Activated T-cell treated with anti-CD3 and anti-CD28 coated beads, Interleukin-2, amount 50 U/mL, for 24 hours (primary cell): ENCODE measurements at regions not wholly inside any gene's neighbourhood (a gene's known extent, or its start where the extent isn't known, plus 50 kb on each side); places are given as distances from the start of the nearest gene placed in this dataset.

Experiments
- DNase-seq: peaks from one replicate; pipeline ENCODE4 v3.0.0-alpha.2; 2020
- H3K27ac Mint-ChIP-seq: 2 replicates; pipeline ENCODE4 v1.8.0; 2020; ENCODE audit warnings: mild to moderate bottlenecking, mixed read lengths
- H3K27me3 Mint-ChIP-seq: 2 replicates; pipeline ENCODE4 v1.8.0; 2020; ENCODE audit warnings: mixed read lengths
- H3K36me3 Mint-ChIP-seq: 2 replicates; pipeline ENCODE4 v1.8.0; 2020; ENCODE audit warnings: low read depth, mixed read lengths
- H3K4me1 Mint-ChIP-seq: 2 replicates; pipeline ENCODE4 v1.8.0; 2020; ENCODE audit warnings: low read depth, mixed read lengths
- H3K4me3 Mint-ChIP-seq: 2 replicates; pipeline ENCODE4 v1.8.0; 2020; ENCODE audit warnings: mild to moderate bottlenecking, moderate library complexity, mixed read lengths
- H3K9me3 Mint-ChIP-seq: 2 replicates; pipeline ENCODE4 v1.8.0; 2020; ENCODE audit warnings: mixed read lengths

DNA sequence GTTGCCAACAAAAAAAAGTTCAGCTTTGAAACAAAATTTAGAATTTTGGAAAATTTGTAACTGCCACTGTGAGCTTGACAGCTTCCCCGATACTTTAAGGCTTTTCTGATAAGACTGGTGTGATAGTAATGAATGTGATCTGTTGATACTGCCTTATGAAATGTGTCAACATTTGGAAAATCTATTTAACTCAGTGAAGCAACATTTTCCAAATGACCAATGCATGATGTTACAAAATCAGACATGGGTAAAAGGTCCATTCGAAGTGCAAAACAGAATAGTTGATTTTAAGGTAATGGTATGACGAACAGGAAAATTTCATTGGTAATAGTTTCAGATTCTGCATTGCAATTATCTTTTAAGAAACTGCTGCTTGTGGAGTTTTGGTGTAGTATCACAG lies 175.4 kb downstream of the SEM1 start:
- no peaks in the 10 kb centered on the region for H3K4me1 Mint-ChIP-seq
- peaks cover 12% of the 10 kb centered on the region for H3K27me3 Mint-ChIP-seq
- H3K27ac Mint-ChIP-seq, result no peak overlapping the region
- H3K9me3 Mint-ChIP-seq, result no peaks in the 10 kb centered on the region
- no peaks in the 10 kb centered on the region for H3K36me3 Mint-ChIP-seq
- no peak overlapping the region for H3K4me3 Mint-ChIP-seq
- no peak for DNase-seq

DNA sequence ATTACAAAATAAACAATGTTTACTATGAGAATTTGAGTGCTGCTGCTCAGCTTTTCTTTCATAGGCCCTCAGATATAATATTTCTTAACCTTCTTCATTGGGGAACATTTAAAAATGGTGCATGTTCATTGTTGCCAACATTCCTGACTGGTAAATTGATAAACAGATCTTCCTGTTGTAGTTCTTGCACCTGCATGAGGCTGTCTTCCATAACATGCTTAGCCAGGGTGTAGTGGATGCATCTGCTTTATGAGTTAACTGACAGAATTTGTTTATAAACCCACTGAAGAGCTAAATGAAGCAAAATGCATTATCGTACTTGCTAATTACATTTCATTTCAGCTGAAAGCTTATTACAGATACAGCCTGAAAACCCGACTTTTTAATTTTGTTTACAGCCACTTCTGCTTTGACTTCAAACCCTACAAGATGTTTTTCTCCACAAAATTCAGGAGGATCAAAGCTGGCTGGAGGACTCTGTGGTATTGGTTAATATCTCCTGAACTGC lies 177.2 kb downstream of the SEM1 start:
- no peaks in the 10 kb centered on the region for H3K36me3 Mint-ChIP-seq
- DNase-seq, result no peak
- H3K27ac Mint-ChIP-seq, result no peak overlapping the region
- H3K4me3 Mint-ChIP-seq, result no peak overlapping the region
- peaks cover 15% of the 10 kb centered on the region for H3K27me3 Mint-ChIP-seq
- H3K9me3 Mint-ChIP-seq, result no peaks in the 10 kb centered on the region
- no peaks in the 10 kb centered on the region for H3K4me1 Mint-ChIP-seq

DNA sequence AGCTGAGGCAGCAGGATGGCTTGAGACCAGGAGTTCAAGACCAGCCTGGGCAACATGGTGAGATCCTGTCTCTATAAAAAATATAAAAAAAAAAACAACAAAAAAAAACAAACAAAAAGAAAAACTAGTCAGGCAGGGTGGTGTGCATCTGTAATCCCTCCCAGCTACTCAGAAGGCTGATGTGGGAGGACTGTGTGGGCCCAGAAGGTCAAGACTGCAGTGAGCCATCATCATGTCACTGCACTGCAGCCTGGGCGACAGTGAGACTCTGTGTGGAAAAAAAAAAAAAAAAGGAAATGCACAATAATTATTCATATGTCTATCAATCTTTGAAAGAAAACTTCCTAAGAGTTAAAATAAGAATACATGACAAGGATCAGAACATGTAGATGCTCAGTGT lies 178.3 kb downstream of the SEM1 start:
- Mint-ChIP-seq H3K27ac (no peak overlapping the region), H3K27me3 (peaks cover 18% of the 10 kb centered on the region)

DNA sequence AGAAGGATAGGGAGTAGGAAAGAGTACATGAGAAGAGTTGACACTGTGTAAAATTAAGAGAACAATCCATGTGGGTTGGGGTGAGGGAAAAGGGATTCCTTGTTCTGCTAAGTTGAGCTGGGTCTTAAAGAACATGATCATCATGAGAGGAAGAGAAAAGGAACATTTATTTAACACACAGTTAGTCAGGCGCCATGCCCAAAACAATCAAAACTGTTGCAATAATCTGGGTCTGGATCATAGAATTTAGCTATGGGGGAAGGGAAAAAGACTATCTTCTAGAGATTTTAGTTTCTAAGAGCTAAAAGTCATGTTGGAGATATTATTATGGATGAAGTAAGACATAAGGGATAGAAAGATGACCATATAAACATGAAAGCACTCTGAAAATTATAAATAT lies 178.9 kb downstream of the SEM1 start:
- H3K4me1 Mint-ChIP-seq, result no peaks in the 10 kb centered on the region
- H3K9me3 Mint-ChIP-seq, result no peaks in the 10 kb centered on the region
- H3K4me3 Mint-ChIP-seq, result no peak overlapping the region
- H3K27me3 Mint-ChIP-seq, result peaks cover 18% of the 10 kb centered on the region
- H3K36me3 Mint-ChIP-seq, result no peaks in the 10 kb centered on the region
- no peak for DNase-seq
- H3K27ac Mint-ChIP-seq, result no peak overlapping the region

More for the DNA sequence above, 178.3 kb downstream of the SEM1 start:
- Mint-ChIP-seq H3K4me1 (no peaks in the 10 kb centered on the region), H3K4me3 (no peak overlapping the region), H3K36me3 (no peaks in the 10 kb centered on the region), H3K9me3 (no peaks in the 10 kb centered on the region)
- DNase-seq, result no peak

DNA sequence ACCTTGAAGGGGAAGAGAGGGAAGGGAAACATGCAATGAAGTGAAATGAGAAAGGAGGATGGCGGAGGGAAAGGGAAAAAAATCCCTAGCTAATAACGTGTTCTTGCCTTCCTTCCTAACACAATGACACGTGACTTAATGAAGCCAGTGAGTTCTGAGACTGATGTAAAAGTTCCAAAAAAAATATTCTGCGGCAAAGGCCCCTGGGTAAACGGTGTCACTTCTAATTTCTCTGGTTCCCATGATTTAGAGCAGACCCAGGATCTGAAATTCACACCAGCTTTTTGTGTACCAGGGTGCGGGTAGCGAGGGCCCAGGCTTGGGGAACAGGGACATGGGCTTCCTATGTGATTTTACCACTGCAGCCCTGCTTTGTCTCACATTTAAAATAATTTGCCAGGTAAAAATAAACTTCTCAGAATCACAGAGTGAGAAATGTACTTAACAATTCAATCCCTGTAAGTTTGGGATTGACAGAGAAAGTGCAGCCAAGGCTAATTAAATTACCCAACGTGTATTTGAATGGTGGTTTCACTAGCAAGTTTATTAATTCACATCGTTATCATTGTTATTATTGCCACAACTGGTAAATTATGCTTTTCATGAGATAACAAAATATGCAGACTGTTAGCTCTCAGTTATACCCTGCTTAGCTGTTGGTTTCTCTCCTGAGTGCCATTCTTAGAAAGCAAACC lies 182.4 kb downstream of the SEM1 start:
- Mint-ChIP-seq H3K4me1 (peaks cover 2% of the 10 kb centered on the region), H3K4me3 (no peak overlapping the region), H3K27me3 (peaks cover 27% of the 10 kb centered on the region), H3K9me3 (no peaks in the 10 kb centered on the region), H3K36me3 (no peaks in the 10 kb centered on the region), H3K27ac (no peak overlapping the region)
- no peak for DNase-seq

DNA sequence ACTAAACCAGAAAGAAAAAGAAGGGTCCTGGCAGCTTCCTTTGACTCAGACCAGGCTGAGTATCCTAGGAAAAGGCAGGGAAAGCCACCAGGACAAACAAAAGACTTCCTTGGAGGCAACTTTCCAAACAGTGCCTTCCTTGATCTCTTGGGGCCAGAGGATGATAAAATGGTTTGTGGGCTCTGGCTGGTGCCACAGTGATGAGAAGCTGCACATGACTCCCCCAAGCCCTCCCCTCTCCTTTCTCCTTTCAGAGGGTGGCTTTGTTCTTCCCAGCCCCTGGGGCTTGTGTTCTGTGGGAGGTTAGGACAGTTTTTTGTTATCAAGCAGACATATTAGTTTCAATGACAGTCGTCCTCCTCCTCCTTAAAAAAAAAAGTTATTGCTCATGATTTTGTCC lies 183.2 kb downstream of the SEM1 start:
- no peak for DNase-seq
- Mint-ChIP-seq H3K27me3 (peaks cover 27% of the 10 kb centered on the region), H3K4me1 (peaks cover 2% of the 10 kb centered on the region), H3K36me3 (no peaks in the 10 kb centered on the region), H3K4me3 (no peak overlapping the region), H3K9me3 (no peaks in the 10 kb centered on the region), H3K27ac (no peak overlapping the region)

DNA sequence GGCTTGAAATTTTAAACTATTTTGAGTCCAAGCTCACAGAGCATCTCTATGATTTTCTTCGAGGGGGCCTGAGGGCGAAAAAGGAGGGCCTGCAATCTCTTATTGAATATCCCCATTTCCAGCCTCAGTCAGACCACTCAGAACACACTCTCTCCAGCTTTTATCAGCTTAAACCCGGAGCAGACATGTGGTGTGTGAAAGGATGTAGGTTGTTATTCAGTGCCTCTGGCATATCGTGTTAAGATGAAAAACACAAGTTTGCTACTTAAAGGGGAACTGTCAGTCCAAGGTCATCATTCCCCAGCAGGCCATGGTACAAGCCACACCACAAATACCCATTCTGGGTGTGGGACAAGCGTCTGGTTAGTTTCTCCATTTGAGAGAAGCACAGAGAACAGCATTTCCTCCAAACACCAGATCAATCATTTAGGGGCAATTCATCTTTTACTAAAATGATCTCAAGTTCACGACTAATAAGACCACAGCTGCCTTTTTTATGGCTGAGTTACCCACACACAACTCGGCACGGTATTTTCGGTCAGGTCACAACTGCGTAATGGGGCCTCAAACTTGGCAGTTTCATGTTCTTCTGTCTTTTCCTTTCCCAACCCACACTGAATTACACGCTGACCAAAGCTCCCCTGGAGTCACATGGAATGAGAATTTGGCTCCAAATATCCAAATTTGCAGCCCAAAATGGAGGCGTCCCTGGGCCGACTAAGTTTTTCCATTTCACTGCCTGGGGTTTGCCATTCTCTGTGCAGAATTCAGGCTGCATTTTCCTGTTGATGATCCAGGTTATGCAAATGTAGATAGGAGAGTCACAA lies 188.4 kb downstream of the SEM1 start:
- Mint-ChIP-seq H3K27me3 (peaks cover 19% of the 10 kb centered on the region), H3K27ac (no peak overlapping the region), H3K36me3 (no peaks in the 10 kb centered on the region), H3K4me1 (peaks cover 2% of the 10 kb centered on the region), H3K9me3 (no peaks in the 10 kb centered on the region), H3K4me3 (no peak overlapping the region)
- no peak for DNase-seq

DNA sequence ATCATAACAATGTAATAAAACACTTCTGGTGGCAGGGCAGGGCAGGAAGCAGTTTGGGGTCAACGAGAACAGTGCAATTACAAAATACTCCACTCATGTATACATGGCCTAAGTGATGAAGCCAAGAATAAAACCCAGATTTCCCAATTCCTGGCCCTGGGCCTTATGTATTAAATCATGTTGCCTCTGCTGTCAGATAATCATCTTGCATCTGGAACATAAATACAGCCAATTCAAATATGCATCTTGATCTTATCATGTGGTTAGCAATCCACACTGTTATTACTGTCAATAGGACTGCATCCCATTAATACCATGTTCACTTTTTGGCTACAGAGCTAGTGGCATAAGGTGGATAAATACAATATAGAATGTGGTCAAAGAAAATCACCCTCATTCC lies 186.5 kb upstream of the SLC25A13 start:
- peaks cover 23% of the 10 kb centered on the region for H3K27me3 Mint-ChIP-seq
- no peak overlapping the region for H3K4me3 Mint-ChIP-seq
- no peak for DNase-seq
- H3K4me1 Mint-ChIP-seq, result no peaks in the 10 kb centered on the region
- H3K9me3 Mint-ChIP-seq, result no peaks in the 10 kb centered on the region
- H3K36me3 Mint-ChIP-seq, result no peaks in the 10 kb centered on the region
- no peak overlapping the region for H3K27ac Mint-ChIP-seq

DNA sequence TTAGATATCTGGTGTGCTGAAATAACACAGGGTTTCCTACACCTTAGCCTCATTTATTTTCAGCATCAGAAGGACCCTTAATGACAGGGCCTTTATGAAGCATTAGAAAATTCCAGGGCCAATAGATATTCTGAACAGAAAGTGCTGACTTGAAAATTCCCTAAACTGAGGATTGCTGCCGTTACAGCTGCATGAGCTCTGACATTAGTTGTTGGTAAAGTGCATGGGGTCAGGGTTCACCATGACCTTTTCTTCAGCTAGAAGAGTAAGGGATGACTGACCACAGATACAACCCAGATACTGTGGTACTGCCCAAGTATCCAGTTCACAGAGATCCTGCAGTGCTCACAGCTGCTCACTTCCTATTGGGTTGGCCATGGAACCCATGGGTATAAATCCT lies 181.7 kb upstream of the SLC25A13 start:
- no peak for DNase-seq
- Mint-ChIP-seq H3K27ac (no peak overlapping the region), H3K4me1 (no peaks in the 10 kb centered on the region), H3K4me3 (no peak overlapping the region), H3K36me3 (no peaks in the 10 kb centered on the region), H3K27me3 (peaks cover 4% of the 10 kb centered on the region), H3K9me3 (no peaks in the 10 kb centered on the region)

DNA sequence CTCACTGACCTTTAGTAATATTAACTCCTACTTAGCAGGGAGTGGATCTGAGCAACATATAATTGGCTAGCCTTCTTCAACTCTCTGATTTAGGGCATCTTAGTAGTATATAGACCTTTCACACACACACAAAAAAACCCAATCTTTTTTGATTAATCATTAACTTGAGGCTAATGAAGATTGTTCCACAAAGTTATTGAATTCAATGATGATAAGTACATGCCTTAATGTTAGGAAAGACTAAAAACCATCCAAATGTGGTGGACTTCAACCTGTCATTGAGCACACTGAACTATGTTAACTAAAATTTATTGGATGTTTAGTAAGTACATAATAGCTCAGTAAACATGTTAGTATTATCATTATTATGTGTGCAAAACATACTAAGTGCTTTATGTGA lies 179.4 kb upstream of the SLC25A13 start:
- Mint-ChIP-seq H3K9me3 (no peaks in the 10 kb centered on the region), H3K27me3 (no peaks in the 10 kb centered on the region), H3K27ac (no peak overlapping the region), H3K36me3 (no peaks in the 10 kb centered on the region), H3K4me1 (no peaks in the 10 kb centered on the region), H3K4me3 (no peak overlapping the region)
- DNase-seq, result no peak

DNA sequence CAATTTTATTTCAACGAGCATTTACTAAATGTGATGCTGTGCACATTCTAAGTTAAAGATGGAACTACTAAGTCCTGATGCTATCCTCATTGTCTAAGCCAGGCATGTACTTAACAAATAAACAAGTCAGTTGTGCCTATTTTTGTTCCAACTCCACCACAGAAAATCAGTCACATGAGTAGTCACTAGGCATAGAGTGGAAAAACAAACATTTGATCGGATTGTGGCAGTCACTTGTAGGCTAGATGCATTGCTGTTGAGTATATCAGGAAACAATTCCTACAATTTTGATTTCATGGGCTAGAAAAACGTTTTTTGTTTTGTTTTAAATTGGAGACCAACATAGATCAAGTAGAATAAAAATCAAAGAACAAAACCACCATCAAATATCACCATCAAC lies 177.6 kb upstream of the SLC25A13 start:
- no peaks in the 10 kb centered on the region for H3K36me3 Mint-ChIP-seq
- H3K27ac Mint-ChIP-seq, result no peak overlapping the region
- no peaks in the 10 kb centered on the region for H3K9me3 Mint-ChIP-seq
- no peak overlapping the region for H3K4me3 Mint-ChIP-seq
- no peak for DNase-seq
- no peaks in the 10 kb centered on the region for H3K27me3 Mint-ChIP-seq
- peaks cover 10% of the 10 kb centered on the region for H3K4me1 Mint-ChIP-seq

DNA sequence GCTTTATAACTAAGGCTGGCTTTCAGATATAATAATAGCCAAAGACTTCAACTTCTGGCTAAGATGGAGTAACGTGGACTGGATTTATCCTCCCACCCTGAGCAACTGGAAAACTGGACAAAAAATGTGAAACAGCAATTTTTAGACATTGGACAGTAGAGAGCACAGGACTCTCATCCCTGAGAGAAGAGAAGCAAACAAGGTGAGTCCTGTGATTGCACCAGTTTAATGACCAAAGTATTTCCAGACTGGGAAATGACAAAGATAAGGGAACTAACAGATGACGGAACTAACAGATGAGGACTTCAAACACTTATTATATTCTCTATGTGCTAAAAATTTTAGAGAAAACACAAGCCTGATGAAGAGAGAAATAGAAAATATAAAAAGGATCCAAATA lies 175.7 kb upstream of the SLC25A13 start:
- no peak for DNase-seq
- H3K4me3 Mint-ChIP-seq, result no peak overlapping the region
- no peaks in the 10 kb centered on the region for H3K27me3 Mint-ChIP-seq
- no peaks in the 10 kb centered on the region for H3K9me3 Mint-ChIP-seq
- no peaks in the 10 kb centered on the region for H3K36me3 Mint-ChIP-seq
- no peak overlapping the region for H3K27ac Mint-ChIP-seq
- H3K4me1 Mint-ChIP-seq, result peaks cover 10% of the 10 kb centered on the region

DNA sequence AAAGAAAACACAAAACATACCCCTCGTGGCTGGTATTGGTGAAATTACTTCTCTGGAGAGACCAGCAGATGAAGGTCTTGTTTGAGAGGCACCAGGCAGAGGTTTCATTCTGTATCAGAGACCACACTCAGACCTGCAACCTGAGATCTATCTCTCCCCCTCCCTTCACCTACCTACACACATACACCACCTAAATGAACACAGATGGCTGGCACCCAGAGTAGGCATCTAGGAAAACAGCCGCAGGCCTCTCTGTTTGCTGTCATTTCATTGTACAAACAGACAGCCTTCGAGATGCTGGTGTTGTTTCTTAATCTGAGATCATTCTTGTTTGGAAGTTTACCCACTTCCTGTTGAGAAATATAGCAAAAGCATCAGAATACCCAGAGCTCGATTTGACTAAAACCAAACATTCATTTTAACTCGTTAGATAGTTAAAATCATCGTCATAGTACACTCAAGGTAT lies 173.9 kb upstream of the SLC25A13 start:
- Mint-ChIP-seq H3K27ac (peak overlapping the region; percentile 85), H3K27me3 (peaks cover 2% of the 10 kb centered on the region)

DNA sequence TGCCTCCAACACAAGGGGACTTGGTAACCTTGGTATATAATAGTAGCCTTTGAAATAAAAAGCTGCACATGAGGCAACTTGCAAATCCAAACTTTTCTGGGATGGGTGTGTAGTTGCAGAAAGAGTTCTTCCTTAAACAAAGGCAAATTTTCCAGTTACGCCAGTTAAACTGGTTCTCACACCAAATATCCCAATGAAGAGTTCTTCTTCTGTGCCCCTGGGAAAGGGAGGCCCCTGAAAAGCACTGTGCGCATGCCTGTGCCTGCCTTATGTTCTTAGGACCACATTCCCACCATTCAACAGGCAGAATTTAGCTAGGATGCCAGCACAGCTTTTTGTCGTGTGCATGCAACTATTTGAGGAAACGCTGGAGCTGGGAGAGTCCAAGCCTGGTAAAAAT lies 164.8 kb upstream of the SLC25A13 start:
- Mint-ChIP-seq H3K9me3 (no peaks in the 10 kb centered on the region), H3K27ac (no peak overlapping the region), H3K36me3 (no peaks in the 10 kb centered on the region), H3K4me3 (no peak overlapping the region), H3K4me1 (peaks cover 3% of the 10 kb centered on the region), H3K27me3 (peaks cover 2% of the 10 kb centered on the region)
- DNase-seq, result no peak

More for the DNA sequence above, 173.9 kb upstream of the SLC25A13 start:
- H3K9me3 Mint-ChIP-seq, result no peaks in the 10 kb centered on the region
- peaks cover 16% of the 10 kb centered on the region for H3K4me1 Mint-ChIP-seq
- no peaks in the 10 kb centered on the region for H3K36me3 Mint-ChIP-seq
- H3K4me3 Mint-ChIP-seq, result peak overlapping the region; percentile 31
- DNase-seq, result no peak

DNA sequence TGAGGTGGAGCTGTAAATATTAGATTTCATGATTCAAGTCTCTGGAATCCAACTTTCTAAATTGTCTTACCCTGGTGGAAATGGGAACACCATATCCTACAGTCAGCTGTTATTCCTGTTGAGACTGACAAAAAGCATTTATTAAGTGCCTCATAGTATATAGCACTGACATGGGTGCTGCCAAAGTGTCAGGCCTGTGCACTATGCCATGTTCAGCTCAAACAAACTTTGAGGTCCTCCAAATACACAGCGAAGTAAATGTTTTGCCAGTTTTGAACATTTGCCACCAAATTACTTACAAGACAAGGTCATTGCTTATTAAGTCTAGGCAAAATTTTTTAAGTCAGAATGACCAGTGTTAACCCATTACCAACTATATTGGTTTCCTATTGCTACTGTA lies 162.9 kb upstream of the SLC25A13 start:
- H3K9me3 Mint-ChIP-seq, result no peaks in the 10 kb centered on the region
- H3K4me1 Mint-ChIP-seq, result peaks cover 1% of the 10 kb centered on the region

More for the DNA sequence above, 162.9 kb upstream of the SLC25A13 start:
- no peak overlapping the region for H3K27ac Mint-ChIP-seq
- no peaks in the 10 kb centered on the region for H3K36me3 Mint-ChIP-seq
- no peak for DNase-seq
- no peaks in the 10 kb centered on the region for H3K27me3 Mint-ChIP-seq
- H3K4me3 Mint-ChIP-seq, result no peak overlapping the region
